K562 (cell line): ENCODE measurements at regions not wholly inside any gene's neighbourhood (a gene's known extent, or its start where the extent isn't known, plus 50 kb on each side); places are given as distances from the start of the nearest gene placed in this dataset.

Experiments
- EZH2 ChIP-seq: IDR thresholded peaks from 2 replicates; pipeline ENCODE4 v1.6.1; 2012; ENCODE audit warnings: low read depth, mild to moderate bottlenecking, inconsistent platforms, low read length, borderline replicate concordance
- IFI16 ChIP-seq: fragments of 250-450 bp; sonication (Bioruptor Pico); IDR thresholded peaks from 2 replicates; pipeline ENCODE4 v2.1.2; 2022; ENCODE audit warnings: mild to moderate bottlenecking, inconsistent platforms
- POLR2AphosphoS5 ChIP-seq: IDR thresholded peaks from 2 replicates; pipeline ENCODE4 v1.6.1; 2011; ENCODE audit warnings: mild to moderate bottlenecking, low read depth, low read length, moderate library complexity; ENCODE audit not compliant: control insufficient read depth, insufficient read depth
- TF ChIP-seq, protein P1 (sequence below), 3 experiments: IDR thresholded peaks in 2 of 3; conservative IDR thresholded peaks in 1 of 3; 2 replicates each; pipeline ENCODE4 v1.5.1; 2011 to 2012; ENCODE audit warnings: low read length in 3 of 3, mild to moderate bottlenecking in 3 of 3, control low read depth in 2 of 3, improper control_type of control experiment in 1 of 3, inconsistent platforms in 1 of 3, low read depth in 1 of 3, mixed read lengths in 1 of 3, moderate library complexity in 1 of 3; ENCODE audit not compliant: insufficient read depth in 2 of 3

DNA sequence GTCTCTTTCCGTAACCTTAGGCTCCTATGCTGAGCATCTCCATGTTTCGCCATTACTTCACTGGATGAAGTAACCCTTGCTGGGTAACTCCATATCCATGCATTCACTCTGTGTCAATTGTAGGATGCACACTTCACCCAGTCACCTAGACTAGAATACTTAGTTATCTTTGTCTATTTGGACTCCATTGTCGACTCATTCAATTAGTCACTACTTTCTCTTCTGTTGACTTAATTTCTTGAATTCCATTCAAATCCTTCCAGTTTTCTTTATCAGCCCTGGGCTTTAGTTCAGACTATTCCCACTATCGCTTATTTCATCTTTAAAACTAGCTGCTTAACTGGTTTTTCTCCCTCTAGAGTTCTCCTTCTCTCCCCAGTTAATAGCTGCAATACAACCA is 111.3 kb upstream of the TNS3 start:
- TF ChIP-seq EZH2 (no peak), POLR2AphosphoS5 (no peak), IFI16 (CRISPR knock-in tag) (no peak)
- TF ChIP-seq, protein P1, sequence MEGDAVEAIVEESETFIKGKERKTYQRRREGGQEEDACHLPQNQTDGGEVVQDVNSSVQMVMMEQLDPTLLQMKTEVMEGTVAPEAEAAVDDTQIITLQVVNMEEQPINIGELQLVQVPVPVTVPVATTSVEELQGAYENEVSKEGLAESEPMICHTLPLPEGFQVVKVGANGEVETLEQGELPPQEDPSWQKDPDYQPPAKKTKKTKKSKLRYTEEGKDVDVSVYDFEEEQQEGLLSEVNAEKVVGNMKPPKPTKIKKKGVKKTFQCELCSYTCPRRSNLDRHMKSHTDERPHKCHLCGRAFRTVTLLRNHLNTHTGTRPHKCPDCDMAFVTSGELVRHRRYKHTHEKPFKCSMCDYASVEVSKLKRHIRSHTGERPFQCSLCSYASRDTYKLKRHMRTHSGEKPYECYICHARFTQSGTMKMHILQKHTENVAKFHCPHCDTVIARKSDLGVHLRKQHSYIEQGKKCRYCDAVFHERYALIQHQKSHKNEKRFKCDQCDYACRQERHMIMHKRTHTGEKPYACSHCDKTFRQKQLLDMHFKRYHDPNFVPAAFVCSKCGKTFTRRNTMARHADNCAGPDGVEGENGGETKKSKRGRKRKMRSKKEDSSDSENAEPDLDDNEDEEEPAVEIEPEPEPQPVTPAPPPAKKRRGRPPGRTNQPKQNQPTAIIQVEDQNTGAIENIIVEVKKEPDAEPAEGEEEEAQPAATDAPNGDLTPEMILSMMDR (IDR thresholded peaks at IDR 0.05 in 2 of 3, conservative IDR thresholded peaks at IDR 0.05 in 1 of 3; ENCODE audit: insufficient read depth in 2 of 3, low read depth in 1 of 3, low read length in 3 of 3) = no peak
